Panc1 (cell line): ENCODE measurements at regions not wholly inside any gene's neighbourhood (a gene's known extent, or its start where the extent isn't known, plus 50 kb on each side); places are given as distances from the start of the nearest gene placed in this dataset.

Experiments
- ATAC-seq: fragments of 200-7000 bp; cut with Tn5 transposase; 2 replicates; pipeline ENCODE4 v1.9.1; 2020; ENCODE audit warnings: mild to moderate bottlenecking, moderate library complexity
- BruUV-seq: library from RNA; stranded (reverse); fragments of 400-500 nt; replicated peaks from 2 replicates; lab custom pipeline; 2021; lab: Mats Ljungman, UMichigan
- CTCF ChIA-PET: fragments of 300-600 bp; sonication (Branson Sonifier 250); formaldehyde crosslinking; loops from one replicate; lab custom pipeline; 2022; ENCODE audit warnings: antibody characterized with exemption; lab: Charles Lee
- POLR2A ChIA-PET: fragments of 300-600 bp; sonication (Branson Sonifier 250); formaldehyde crosslinking; loops from one replicate; lab custom pipeline; 2022; ENCODE audit warnings: antibody characterized with exemption; lab: Charles Lee
- DNase-seq: peaks from one replicate; pipeline ENCODE4 v3.0.0-alpha.2; 2010; ENCODE audit warnings: low read depth, low spot score
- H3K27ac ChIP-seq: 2 replicates; pipeline ENCODE4 v1.5.1; 2011; ENCODE audit warnings: mild to moderate bottlenecking, low read length, inconsistent platforms
- H3K27me3 ChIP-seq: fragments of 200-500 bp; sonication (Bioruptor generic); 2 replicates; pipeline ENCODE4 v1.6.0; 2014; ENCODE audit warnings: low read length, inconsistent platforms; ENCODE audit not compliant: control insufficient read depth, insufficient read depth
- H3K36me3 ChIP-seq: fragments of 200-500 bp; sonication (Bioruptor generic); 2 replicates; pipeline ENCODE4 v1.5.1; 2014; ENCODE audit warnings: inconsistent platforms, mild to moderate bottlenecking, low read length, moderate library complexity; ENCODE audit not compliant: control insufficient read depth, insufficient read depth
- H3K4me1 ChIP-seq: 2 replicates; pipeline ENCODE4 v1.5.1; 2011; ENCODE audit warnings: inconsistent platforms, mild to moderate bottlenecking, low read length, moderate library complexity; ENCODE audit not compliant: control insufficient read depth, insufficient read depth
- H3K4me3 ChIP-seq, 2 experiments: 2 replicates each; pipeline ENCODE4 v1.5.1; 2011 to 2012; ENCODE audit warnings: low read depth in 2 of 2, low read length in 2 of 2, mild to moderate bottlenecking in 2 of 2, inconsistent platforms in 1 of 2, moderate library complexity in 1 of 2
- H3K9me3 ChIP-seq: fragments of 200-500 bp; sonication (Bioruptor generic); 2 replicates; pipeline ENCODE4 v1.5.1; 2014; ENCODE audit warnings: low read depth, mild to moderate bottlenecking, inconsistent platforms, low read length, moderate library complexity; ENCODE audit not compliant: control insufficient read depth, insufficient read depth
- CTCF ChIP-seq: fragments of 450-650 bp; IDR thresholded peaks from 2 replicates; pipeline ENCODE4 v1.5.1; 2017; ENCODE audit warnings: mild to moderate bottlenecking
- POLR2AphosphoS5 ChIP-seq: IDR thresholded peaks from 2 replicates; pipeline ENCODE4 v1.6.1; 2012; ENCODE audit warnings: mild to moderate bottlenecking, low read depth, low read length, moderate library complexity
- REST ChIP-seq, 2 experiments: IDR thresholded peaks; 2 replicates each; pipeline ENCODE4 v1.6.1; 2011 to 2012; ENCODE audit warnings: low read depth in 2 of 2, control low read depth in 1 of 2, low read length in 1 of 2, mild to moderate bottlenecking in 1 of 2, moderate library complexity in 1 of 2; ENCODE audit not compliant: insufficient read depth in 1 of 2
- SIN3A ChIP-seq: IDR thresholded peaks from 2 replicates; pipeline ENCODE4 v1.6.1; 2012; ENCODE audit warnings: low read depth, mild to moderate bottlenecking, low read length, moderate library complexity, borderline replicate concordance; ENCODE audit not compliant: insufficient read depth
- TCF7L2 ChIP-seq: IDR thresholded peaks from 2 replicates; pipeline ENCODE4 v1.6.1; 2011; ENCODE audit warnings: mild to moderate bottlenecking, low read depth, low read length, inconsistent platforms
- in situ Hi-C: cut with HindIII; loops from 2 replicates; pipeline ENCODE4 v1.10.0; 2016; ENCODE audit warnings: low sequenced_read_pairs, low pct_unique_long_range_greater_than_20kb
- intact Hi-C: fragments of 100-400 bp; cut with micrococcal nuclease; formaldehyde crosslinking; loops from one replicate; pipeline ENCODE4 v1.10.0; 2022; ENCODE audit not compliant: unreplicated experiment

- BruUV-seq: no TSS peak
- DNase-seq (no peak), ATAC-seq (no peak)
- H3K4me3 ChIP-seq: no peak overlapping the region
- TF ChIP-seq POLR2AphosphoS5 (no peak), REST (IDR thresholded peaks at IDR 0.05; ENCODE audit: insufficient read depth in 1 of 2, low read depth in 2 of 2, low read length in 1 of 2) (no peak), CTCF (no peak), TCF7L2 (no peak), SIN3A (no peak)
- H3K9me3 ChIP-seq: no peaks in the 10 kb centered on the region
- no peak overlapping the region for H3K27ac ChIP-seq
- intact Hi-C loops: no loop called here
- ChIA-PET POLR2A (no interaction called here), CTCF (no interaction called here)
- no peaks in the 10 kb centered on the region for H3K27me3 ChIP-seq
- in situ Hi-C loops: no loop called here
- H3K4me1 ChIP-seq: no peaks in the 10 kb centered on the region
- H3K36me3 ChIP-seq: no peaks in the 10 kb centered on the region
Measured at GRCh38 chr6:54044059-54044458, 67.2 kb upstream of the MLIP start.

GRCh38 chr6:54048782-54049181, 62.5 kb upstream of the MLIP start:
- Histone ChIP-seq H3K27me3 (no peaks in the 10 kb centered on the region), H3K4me3 (no peak overlapping the region), H3K27ac (no peak overlapping the region), H3K36me3 (no peaks in the 10 kb centered on the region), H3K9me3 (no peaks in the 10 kb centered on the region), H3K4me1 (0 out of 2 replicates have a peak, but pooled peaks cover under 1% of the 10 kb centered on the region)
- DNase-seq (no peak), ATAC-seq (no peak)
- ChIA-PET CTCF (no interaction called here), POLR2A (no interaction called here)
- intact Hi-C loops (no loop called here), in situ Hi-C loops (no loop called here)
- TF ChIP-seq CTCF (no peak), REST (IDR thresholded peaks at IDR 0.05; ENCODE audit: insufficient read depth in 1 of 2, low read depth in 2 of 2, low read length in 1 of 2) (no peak), SIN3A (no peak), POLR2AphosphoS5 (no peak), TCF7L2 (no peak)
- no TSS peak for BruUV-seq
